ENCODE measurements at regions not wholly inside any gene's neighbourhood (a gene's known extent, or its start where the extent isn't known, plus 50 kb on each side); places are given as distances from the start of the nearest gene placed in this dataset.
A peak's percentile ranks its signal among the peaks of the same experiment; 100 is the strongest.

GRCh38 chr2:191559569-191559968 lies 118.4 kb upstream of the NABP1 start:
- no peak for DNase-seq

GRCh38 chr2:191560411-191560980 lies 117.4 kb upstream of the NABP1 start:
- no peak for DNase-seq

- no peak for DNase-seq
Observed at GRCh38 chr2:191565120-191565519, 112.8 kb upstream of the NABP1 start.

GRCh38 chr2:191565647-191566198 lies 112.2 kb upstream of the NABP1 start:
- no peak for DNase-seq

GRCh38 chr2:191566344-191566743 lies 111.6 kb upstream of the NABP1 start:
- DNase-seq: peak; percentile 27

- DNase-seq: no peak
Observed at GRCh38 chr2:191567206-191567605, 110.7 kb upstream of the NABP1 start.

- DNase-seq: no peak
Observed at GRCh38 chr2:191569025-191569424, 108.9 kb upstream of the NABP1 start.

GRCh38 chr2:191571163-191571769 lies 106.7 kb upstream of the NABP1 start:
- DNase-seq: peak; percentile 19

- DNase-seq: no peak
Observed at GRCh38 chr2:191572319-191572718, 105.6 kb upstream of the NABP1 start.

GRCh38 chr2:191573216-191573615 lies 104.7 kb upstream of the NABP1 start:
- no peak for DNase-seq

- no peak for DNase-seq
Observed at GRCh38 chr2:191574232-191574631, 103.7 kb upstream of the NABP1 start.

- no peak for DNase-seq
Observed at GRCh38 chr2:191577605-191578004, 100.3 kb upstream of the NABP1 start.

- no peak for DNase-seq
Observed at GRCh38 chr2:191578031-191578430, 99.9 kb upstream of the NABP1 start.

GRCh38 chr2:191580581-191580980 lies 97.4 kb upstream of the NABP1 start:
- no peak for DNase-seq

GRCh38 chr2:191581003-191581402 lies 96.9 kb upstream of the NABP1 start:
- no peak for DNase-seq

- DNase-seq: no peak
Observed at GRCh38 chr2:191582355-191582754, 95.6 kb upstream of the NABP1 start.

- DNase-seq: no peak
Observed at GRCh38 chr2:191591025-191591424, 86.9 kb upstream of the NABP1 start.

- DNase-seq: no peak
Observed at GRCh38 chr2:191593622-191594385, 84.1 kb upstream of the NABP1 start.

- no peak for DNase-seq
Observed at GRCh38 chr2:191597186-191597751, 80.7 kb upstream of the NABP1 start.

- DNase-seq: no peak
Observed at GRCh38 chr2:191598296-191598695, 79.6 kb upstream of the NABP1 start.

GRCh38 chr2:191601060-191601459 lies 76.9 kb upstream of the NABP1 start:
- no peak for DNase-seq

- DNase-seq: no peak
Observed at GRCh38 chr2:191604154-191604553, 73.8 kb upstream of the NABP1 start.

- DNase-seq: no peak
Observed at GRCh38 chr2:191607096-191607495, 70.8 kb upstream of the NABP1 start.

Measured in muscle of arm (tissue), 1 donor.